ENCODE measurements at regions not wholly inside any gene's neighbourhood (a gene's known extent, or its start where the extent isn't known, plus 50 kb on each side); places are given as distances from the start of the nearest gene placed in this dataset.

DNA sequence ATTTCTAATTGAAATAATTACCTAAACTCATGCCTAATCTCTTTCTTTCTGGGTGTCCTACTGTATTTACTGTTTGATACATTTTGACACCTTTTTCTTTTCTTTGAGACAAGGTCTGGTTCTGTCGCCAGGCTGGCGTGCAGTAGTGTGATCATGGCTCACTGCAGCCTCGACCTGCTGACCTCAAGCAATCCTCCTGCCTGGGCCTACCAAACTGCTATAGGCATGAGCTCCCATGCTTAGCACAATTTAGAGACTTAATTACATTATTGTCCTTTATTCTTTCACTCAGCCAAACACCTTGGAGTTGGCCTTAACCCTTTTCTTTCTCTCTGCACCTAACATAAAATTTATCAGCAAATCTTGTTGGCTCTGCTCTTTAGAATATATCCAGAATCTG, 139.8 kb upstream of the KIF26B start:
- Histone ChIP-seq H3K27ac (ENCODE audit: extremely low read depth, low read depth, low read length) (no peak overlapping the region), H3K4me3 (ENCODE audit: low read depth, low read length) (no peak overlapping the region), H3K36me3 (ENCODE audit: control insufficient read depth in 2 of 2, insufficient read depth in 1 of 2, low read length in 2 of 2) (no peaks in the 10 kb centered on the region), H3K4me1 (ENCODE audit: control insufficient read depth, insufficient read depth, low read length) (peaks cover 10% of the 10 kb centered on the region), H3K9me3 (ENCODE audit: control insufficient read depth, insufficient read depth, low read depth, low read length) (no peaks in the 10 kb centered on the region)
- CTCF ChIA-PET, result no interaction called here
- TF ChIP-seq ZNF341 (tag by site-specific recombination; IDR thresholded peaks at IDR 0.05; ENCODE audit: low read depth) (no peak), HOXC10 (CRISPR knock-in tag; IDR thresholded peaks at IDR 0.05) (no peak), ZNF335 (tag by site-specific recombination; conservative IDR thresholded peaks at IDR 0.05) (no peak), ZNF76 (tag by site-specific recombination; IDR thresholded peaks at IDR 0.05; ENCODE audit: borderline replicate concordance, low read depth) (no peak), ZFP37 (tag by site-specific recombination; IDR thresholded peaks at IDR 0.05) (no peak), BCL11A (tag by site-specific recombination; IDR thresholded peaks at IDR 0.05; ENCODE audit: low read depth) (no peak), ZNF843 (tag by site-specific recombination; IDR thresholded peaks at IDR 0.05) (no peak), HOXD13 (CRISPR knock-in tag; IDR thresholded peaks at IDR 0.05; ENCODE audit: borderline replicate concordance) (no peak), ZNF747 (tag by site-specific recombination; IDR thresholded peaks at IDR 0.05) (no peak)
- TF ChIP-seq, protein P1, sequence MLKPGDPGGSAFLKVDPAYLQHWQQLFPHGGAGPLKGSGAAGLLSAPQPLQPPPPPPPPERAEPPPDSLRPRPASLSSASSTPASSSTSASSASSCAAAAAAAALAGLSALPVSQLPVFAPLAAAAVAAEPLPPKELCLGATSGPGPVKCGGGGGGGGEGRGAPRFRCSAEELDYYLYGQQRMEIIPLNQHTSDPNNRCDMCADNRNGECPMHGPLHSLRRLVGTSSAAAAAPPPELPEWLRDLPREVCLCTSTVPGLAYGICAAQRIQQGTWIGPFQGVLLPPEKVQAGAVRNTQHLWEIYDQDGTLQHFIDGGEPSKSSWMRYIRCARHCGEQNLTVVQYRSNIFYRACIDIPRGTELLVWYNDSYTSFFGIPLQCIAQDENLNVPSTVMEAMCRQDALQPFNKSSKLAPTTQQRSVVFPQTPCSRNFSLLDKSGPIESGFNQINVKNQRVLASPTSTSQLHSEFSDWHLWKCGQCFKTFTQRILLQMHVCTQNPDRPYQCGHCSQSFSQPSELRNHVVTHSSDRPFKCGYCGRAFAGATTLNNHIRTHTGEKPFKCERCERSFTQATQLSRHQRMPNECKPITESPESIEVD (tag by site-specific recombination; IDR thresholded peaks at IDR 0.05), result no peak
- POLR2A ChIA-PET, result no interaction called here

DNA sequence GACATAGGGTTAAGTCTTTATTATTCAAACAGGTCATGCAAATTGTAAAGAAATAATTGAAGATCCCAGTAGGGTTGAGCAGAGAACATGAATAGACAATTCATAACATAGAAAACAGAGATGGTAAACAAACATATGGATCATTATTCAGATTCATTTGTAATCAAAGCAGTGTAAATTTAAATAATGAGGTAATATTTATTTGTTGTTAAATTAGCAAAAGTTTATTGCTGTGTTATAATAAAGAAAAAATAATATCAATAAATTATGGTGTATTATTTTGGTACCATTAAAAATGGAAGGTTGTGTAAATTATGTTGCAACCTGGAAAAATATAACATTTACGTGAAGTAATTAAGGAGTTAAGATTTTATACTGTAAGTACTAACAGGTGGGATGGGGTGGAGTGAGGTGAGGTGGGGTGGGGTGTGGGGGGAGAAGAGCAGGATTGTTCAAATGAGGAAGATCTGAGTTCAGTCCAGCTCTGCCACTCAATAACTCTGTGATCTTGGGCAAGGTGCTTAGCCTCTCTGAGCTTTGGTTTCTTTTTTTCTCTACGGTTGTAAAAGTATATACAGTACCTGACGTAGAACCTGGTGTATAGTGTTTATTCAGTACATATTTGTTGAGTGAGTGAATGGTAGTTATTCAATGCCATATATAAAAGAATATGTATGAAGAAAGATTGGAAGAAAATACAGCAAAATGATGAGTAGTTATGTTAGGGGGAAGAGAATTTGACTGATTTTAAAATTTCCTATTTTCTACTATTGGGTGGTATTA, 140.3 kb upstream of the KIF26B start:
- ChIA-PET POLR2A (no interaction called here), CTCF (no interaction called here)

More for the DNA sequence above, 140.3 kb upstream of the KIF26B start:
- Histone ChIP-seq H3K4me1 (ENCODE audit: control insufficient read depth, insufficient read depth, low read length) (peaks cover 10% of the 10 kb centered on the region), H3K4me3 (ENCODE audit: low read depth, low read length) (no peak overlapping the region), H3K27ac (ENCODE audit: extremely low read depth, low read depth, low read length) (no peak overlapping the region), H3K36me3 (ENCODE audit: control insufficient read depth in 2 of 2, insufficient read depth in 1 of 2, low read length in 2 of 2) (no peaks in the 10 kb centered on the region), H3K9me3 (ENCODE audit: control insufficient read depth, insufficient read depth, low read depth, low read length) (no peaks in the 10 kb centered on the region)
- TF ChIP-seq, protein P2, sequence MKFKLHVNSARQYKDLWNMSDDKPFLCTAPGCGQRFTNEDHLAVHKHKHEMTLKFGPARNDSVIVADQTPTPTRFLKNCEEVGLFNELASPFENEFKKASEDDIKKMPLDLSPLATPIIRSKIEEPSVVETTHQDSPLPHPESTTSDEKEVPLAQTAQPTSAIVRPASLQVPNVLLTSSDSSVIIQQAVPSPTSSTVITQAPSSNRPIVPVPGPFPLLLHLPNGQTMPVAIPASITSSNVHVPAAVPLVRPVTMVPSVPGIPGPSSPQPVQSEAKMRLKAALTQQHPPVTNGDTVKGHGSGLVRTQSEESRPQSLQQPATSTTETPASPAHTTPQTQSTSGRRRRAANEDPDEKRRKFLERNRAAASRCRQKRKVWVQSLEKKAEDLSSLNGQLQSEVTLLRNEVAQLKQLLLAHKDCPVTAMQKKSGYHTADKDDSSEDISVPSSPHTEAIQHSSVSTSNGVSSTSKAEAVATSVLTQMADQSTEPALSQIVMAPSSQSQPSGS (tag by site-specific recombination; IDR thresholded peaks at IDR 0.05; ENCODE audit: low read depth), result peak; percentile 76
- TF ChIP-seq, protein P3, sequence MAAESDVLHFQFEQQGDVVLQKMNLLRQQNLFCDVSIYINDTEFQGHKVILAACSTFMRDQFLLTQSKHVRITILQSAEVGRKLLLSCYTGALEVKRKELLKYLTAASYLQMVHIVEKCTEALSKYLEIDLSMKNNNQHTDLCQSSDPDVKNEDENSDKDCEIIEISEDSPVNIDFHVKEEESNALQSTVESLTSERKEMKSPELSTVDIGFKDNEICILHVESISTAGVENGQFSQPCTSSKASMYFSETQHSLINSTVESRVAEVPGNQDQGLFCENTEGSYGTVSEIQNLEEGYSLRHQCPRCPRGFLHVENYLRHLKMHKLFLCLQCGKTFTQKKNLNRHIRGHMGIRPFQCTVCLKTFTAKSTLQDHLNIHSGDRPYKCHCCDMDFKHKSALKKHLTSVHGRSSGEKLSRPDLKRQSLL (tag by site-specific recombination; IDR thresholded peaks at IDR 0.05), result no peak
- no peak for TF ChIP-seq HOXC10 (CRISPR knock-in tag; IDR thresholded peaks at IDR 0.05)
- 0 out of 2 replicates have a peak, but pooled peaks have one; percentile 16 for TF ChIP-seq SCRT2 (tag by site-specific recombination; IDR thresholded peaks at IDR 0.05)
- no peak for TF ChIP-seq ZNF785 (tag by site-specific recombination; IDR thresholded peaks at IDR 0.05)
- TF ChIP-seq, protein P4, sequence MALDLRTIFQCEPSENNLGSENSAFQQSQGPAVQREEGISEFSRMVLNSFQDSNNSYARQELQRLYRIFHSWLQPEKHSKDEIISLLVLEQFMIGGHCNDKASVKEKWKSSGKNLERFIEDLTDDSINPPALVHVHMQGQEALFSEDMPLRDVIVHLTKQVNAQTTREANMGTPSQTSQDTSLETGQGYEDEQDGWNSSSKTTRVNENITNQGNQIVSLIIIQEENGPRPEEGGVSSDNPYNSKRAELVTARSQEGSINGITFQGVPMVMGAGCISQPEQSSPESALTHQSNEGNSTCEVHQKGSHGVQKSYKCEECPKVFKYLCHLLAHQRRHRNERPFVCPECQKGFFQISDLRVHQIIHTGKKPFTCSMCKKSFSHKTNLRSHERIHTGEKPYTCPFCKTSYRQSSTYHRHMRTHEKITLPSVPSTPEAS (tag by site-specific recombination; IDR thresholded peaks at IDR 0.05), result no peak
- TF ChIP-seq YY1 (tag by site-specific recombination; IDR thresholded peaks at IDR 0.05), result no peak
- no peak for TF ChIP-seq ZNF114 (tag by site-specific recombination; IDR thresholded peaks at IDR 0.05)
- TF ChIP-seq ZNF670 (tag by site-specific recombination; IDR thresholded peaks at IDR 0.05; ENCODE audit: low read depth), result no peak
- no peak for TF ChIP-seq ZNF529 (tag by site-specific recombination; IDR thresholded peaks at IDR 0.05; ENCODE audit: insufficient replicate concordance)
- TF ChIP-seq ZNF138 (tag by site-specific recombination; IDR thresholded peaks at IDR 0.05; ENCODE audit: borderline replicate concordance), result no peak
- TF ChIP-seq ZNF174 (tag by site-specific recombination; IDR thresholded peaks at IDR 0.05), result no peak

Data from HEK293 (cell line).